HG03066 (cell line): ENCODE measurements at regions not wholly inside any gene's neighbourhood (a gene's known extent, or its start where the extent isn't known, plus 50 kb on each side); places are given as distances from the start of the nearest gene placed in this dataset.

ENCODE experiments used
- ATAC-seq: cut with Tn5 transposase; IDR thresholded peaks from one replicate; pipeline ENCODE4 v1.9.1; 2021; ENCODE audit warnings: low read depth; ENCODE audit not compliant: unreplicated experiment

DNA sequence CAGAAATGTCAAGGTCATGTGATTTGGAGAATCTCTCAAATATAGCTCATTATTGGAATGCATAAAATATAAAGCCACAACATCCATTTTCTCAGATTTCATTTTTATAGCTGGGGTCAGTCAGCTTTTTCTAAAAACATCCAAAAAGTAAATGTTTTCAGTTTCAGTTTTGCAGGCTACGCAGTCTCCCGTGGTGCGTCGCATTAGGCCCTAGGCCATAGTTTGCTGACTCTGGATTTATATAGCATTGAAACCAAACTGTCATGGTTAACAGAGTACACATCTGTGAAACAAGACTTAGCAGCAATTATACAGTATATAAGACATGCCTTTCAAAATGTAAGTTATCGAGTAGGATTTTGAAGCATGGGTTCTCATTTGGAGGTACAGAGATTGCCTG is 140.0 kb downstream of the IRS2 start:
- ATAC-seq = no peak

DNA sequence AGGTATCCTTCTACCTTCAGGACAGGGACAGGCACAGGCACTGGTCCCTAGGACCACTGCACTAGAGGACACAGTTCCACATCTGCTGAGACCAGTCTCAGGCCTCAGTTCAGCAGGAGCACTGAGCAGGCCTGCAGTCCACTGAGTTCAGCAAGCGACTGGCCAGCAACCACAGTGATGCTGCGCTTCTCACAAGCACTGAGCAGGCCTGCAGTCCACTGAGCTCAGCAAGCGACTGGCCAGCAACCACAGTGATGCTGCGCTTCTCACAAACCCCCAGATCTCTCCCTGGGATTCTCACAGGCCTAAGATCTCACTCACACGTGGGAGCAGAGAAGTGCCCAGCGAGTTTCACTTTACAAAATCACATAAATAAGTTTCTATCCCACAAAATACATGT is 140.6 kb downstream of the IRS2 start:
- ATAC-seq = no peak

DNA sequence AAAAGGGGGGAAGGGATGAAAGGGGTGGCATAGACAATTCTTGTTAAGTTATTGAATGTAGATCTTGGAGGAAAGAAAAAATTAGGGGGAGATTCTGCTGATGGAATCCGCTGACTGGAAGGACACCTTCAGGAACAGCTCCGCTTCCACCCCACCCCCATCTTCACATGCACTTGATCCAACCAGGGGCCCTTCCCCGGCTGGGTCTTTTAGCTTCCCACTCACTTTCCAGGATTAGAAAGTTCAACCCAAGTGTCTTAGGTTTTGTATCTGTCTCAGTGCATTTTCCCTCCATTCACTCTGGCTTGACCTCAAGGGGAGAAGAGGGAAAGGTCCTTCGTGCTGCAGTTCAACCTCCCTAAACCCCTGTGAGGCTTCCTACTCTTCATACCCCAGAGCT is 141.4 kb downstream of the IRS2 start:
- no peak for ATAC-seq

DNA sequence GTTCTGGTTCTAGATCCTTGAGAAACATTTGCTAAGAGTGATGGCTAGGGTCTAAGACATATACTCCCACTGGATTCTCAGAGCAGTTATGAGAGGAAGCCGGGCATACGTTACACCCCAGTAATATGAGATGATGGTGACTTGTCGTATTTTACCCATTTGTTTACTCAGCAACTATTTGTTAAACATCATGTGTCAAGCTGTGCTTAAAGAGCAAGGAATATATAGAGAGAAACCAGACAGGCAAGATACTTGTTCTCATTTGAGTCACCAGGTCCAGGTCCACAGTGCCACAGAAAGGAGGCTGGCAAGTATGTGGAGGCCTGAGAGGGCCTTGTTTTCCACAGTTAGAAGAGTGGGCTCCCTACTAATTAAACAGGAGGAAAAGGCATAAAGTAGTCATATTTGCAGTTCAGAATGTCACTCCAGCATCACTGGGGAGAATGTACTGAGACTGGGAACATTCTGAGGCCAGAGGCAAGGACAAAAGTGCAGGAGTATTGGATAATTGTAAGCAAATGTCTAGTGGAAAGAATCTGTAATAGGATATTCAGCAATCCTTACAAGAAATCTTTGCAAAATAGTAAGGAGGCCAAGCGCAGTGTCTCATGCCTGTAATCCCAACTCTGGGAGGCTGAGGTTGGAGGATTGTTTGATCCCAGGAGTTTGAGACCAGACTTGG is 142.2 kb downstream of the IRS2 start:
- ATAC-seq = no peak

DNA sequence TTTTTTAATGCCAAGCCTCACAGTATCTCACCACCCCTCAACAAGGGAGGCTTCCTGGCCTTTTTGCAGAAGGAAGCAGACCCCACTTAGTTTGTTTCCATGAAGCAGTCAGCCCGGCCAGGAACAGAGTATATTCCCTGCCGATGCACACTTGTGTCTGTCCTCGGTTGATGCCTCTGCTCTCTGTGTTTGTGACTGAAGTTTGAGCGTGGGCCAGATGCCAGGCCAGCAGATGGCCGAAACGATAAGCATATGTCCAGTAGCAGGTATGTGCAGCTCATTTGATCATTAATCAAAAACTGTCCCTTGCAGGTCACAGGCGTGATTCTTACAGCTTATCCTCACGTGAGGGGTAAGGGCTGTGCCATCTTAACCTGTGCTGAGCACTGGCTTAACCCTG is 144.0 kb downstream of the IRS2 start:
- ATAC-seq = no peak

DNA sequence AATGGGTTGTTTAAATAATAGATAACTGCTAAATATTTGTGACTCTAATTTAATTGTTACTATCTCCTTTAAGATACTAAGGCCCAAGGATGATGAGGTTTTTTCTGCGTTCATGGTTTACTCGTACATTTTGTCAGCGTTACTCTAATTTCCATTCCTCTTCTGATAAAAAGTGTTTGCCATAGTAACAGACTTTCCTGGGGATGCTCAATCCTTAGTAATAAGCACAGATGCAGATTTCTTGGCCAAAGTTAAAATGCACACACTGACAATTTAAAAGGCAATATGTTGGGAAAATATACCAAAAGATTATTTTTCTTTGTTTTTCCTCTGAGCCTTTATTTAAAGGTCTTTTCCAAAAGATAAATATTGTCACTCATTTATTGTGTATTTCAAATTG is 149.6 kb downstream of the IRS2 start:
- ATAC-seq = no peak

DNA sequence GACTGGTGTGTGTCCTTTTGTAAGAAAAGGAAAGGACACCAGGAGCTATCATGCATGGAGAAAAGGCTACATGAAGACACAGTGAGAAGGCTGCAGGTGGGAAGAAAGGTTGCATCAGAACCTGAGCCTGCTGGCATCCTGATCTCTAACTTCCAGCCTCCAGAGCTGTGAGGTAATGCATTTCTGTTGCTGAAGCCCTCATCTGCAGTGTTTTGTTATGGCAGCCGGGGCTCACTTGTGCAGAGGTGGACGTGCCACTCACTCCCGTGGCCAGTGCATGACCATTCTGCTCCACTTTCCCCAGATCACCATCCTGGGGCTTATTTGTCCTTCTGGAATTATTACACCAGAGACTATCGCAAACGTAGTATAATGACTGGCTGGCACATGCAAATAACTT is 155.3 kb downstream of the IRS2 start:
- no peak for ATAC-seq

DNA sequence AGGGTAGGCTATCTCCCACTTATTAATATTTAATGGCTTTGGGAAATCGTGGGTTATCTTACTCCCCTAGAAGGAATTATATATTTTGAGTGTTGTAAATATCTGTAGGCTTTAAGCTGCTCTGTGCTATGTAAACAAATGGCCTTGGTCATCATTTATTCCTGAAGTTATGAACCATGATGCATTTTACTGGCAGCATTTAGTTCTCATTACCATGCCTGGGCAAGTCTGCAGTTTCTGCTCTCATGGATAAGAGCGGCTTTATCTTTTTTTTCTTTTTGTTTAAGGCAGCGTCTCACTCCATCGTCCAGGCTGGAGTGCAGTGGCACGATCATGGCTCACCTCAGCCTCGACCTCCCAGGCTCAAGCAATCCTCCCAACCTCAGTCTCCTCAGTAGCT is 156.1 kb downstream of the IRS2 start:
- ATAC-seq = no peak

DNA sequence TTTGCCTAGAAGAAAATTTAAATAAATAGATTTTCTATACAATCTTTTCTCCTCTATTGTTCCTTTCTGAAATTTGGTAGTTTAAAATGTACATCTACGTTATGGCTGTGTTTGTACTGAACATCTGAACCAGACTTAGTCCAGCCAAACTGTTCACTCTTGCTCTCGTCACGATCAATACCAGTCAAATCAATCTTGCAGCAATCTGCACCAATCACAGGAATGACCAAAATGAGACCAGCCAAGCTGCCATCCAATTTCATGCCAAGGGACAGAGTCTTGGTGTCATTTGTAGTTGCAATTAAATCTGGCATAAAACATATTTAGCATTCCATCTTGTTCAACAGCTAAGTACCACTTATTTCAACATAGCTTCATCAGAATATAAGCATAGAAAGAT is 156.6 kb downstream of the IRS2 start:
- ATAC-seq = no peak

DNA sequence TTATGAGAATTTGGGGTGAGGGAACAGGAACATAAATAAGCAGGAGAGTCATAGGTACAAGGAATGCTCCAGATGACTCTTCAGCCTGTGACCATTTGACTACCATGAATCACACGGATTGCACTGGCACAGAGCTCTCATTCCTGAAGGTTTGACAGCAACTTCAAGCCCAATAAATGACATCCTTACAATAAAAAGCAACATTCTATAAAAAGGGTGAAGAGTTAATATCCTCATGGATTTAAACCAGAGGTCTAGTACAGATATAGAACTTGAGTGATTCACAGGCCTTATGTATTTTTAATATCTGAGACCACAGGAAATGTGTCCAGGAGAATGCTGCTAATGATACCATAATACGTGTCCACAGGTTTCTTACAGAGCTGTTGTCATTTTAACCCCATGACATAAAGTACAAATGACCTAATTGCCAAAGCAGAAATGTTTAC is 158.1 kb downstream of the IRS2 start:
- ATAC-seq = no peak

DNA sequence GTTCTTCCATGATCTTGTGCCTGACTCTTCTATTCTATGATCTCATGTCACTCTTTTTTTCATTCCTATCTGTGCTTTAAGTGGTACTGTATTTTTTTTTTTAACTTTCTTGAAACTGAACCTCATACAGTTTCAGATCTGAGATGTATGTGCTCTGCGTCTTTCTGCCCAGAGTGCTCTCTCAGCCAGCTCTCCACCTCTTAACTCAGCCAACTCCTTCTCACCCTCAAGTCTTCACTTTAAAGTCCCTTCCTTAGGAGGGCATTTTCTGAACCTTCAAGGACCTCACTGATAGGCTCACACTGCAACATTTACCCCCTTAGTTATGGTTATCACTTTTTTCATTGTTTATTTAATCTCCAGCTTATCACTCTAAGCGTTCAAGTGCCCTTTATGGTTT is 158.7 kb downstream of the IRS2 start:
- no peak for ATAC-seq

DNA sequence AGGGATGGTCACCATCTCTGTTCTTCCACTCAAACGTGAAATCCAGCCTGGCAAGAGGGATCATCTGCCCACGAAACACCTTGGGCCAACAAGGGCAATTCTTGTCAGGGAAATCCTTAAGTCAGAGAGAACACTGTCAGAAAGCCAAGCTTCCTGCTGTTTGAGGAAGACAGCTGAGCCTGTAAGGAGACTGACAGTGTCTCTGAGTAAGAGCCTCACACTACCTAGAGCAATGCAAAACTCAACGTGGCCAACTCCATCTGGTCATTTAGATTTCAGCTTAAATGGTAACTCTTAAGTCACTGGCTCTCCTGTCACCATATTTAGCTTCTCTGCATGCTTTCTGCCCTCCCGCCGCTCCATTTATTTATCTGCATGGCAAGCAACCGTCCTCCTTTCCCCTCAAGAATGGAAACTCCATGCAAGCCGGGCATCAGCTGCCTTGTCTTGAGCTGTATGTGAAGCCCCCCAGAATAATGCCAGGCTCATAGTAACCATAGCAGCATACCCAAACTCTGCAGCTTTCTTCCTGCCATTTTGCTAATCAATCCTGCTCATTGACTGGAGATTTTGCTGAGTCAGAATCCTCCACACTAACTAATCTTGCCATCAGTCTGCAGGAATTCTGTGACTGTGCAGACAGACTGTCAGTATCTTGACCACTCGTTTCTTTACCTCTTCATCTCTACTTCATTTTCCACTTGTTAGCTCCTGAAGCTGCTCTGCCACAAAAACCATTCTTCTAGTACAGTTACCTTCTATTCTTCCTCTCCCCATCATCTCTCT is 159.8 kb downstream of the IRS2 start:
- no peak for ATAC-seq

DNA sequence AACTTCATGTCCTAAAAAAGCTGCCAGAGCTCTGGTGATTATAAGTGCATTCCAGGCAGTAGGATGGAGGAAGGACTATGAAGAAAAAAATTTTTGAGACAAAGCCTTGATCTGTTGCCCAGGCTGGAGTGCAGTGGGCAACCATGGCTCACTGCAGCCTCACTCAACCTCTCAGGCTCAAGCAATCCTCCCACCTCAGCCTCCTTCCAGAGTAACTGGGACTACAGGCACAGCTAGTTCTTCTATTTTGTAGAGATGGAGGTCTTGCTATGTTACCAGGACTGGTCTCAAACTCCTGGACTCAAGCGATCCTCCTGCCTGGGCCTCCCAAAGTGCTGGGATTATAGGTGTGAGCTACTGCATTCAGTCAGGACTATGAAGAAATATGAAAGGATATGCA is 161.2 kb downstream of the IRS2 start:
- no peak for ATAC-seq

DNA sequence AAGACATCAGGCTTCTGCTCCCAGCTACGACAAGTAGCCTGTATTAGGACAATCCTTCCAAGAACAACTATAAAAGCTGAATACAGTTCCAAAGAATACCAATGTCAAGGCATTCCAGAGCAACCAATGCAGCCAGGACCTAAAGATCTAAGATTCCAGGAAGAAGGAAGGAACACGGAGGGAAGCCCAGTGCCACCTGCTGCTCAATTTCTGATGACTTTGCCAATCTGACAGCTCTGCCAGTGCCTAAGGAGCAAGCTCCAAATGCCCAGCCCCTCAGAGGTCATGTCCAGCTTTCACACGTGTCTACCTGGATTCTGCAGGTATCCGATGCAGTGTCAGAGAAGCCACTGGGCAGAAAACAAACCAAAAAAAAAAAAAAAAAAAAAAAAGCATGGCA is 164.4 kb downstream of the IRS2 start:
- ATAC-seq = no peak

DNA sequence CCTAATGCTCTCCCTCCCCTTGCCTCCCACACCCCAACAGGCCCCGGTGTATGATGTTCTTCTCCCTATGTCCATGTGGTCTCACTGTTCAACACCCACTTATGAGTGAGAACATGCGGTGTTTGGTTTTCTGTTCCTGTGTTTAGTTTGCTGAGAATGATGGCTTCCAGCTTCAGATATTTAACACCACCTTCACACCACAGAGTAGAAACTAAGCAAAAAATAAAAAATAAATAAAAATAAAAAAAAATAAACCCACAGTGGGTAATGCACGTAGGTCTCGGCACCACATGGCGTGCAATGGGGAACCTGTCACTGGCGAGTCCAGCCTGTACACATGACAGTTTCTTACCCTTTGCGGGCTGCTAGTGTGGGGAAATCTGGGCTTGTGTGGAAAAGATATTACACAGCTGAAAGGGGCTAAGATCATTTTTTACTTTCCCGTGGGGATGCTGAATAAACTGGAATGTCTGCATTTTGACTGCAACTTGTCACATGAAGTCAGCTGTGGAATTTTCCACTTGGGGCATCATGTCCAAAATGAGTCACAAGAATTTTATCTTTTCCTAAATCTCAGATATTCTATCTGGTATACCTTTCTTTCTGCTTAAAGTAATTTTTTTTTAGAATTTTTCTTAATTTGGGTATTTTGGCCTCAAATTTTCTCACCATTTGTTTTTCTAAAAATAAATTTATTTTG is 170.5 kb downstream of the IRS2 start:
- no peak for ATAC-seq

DNA sequence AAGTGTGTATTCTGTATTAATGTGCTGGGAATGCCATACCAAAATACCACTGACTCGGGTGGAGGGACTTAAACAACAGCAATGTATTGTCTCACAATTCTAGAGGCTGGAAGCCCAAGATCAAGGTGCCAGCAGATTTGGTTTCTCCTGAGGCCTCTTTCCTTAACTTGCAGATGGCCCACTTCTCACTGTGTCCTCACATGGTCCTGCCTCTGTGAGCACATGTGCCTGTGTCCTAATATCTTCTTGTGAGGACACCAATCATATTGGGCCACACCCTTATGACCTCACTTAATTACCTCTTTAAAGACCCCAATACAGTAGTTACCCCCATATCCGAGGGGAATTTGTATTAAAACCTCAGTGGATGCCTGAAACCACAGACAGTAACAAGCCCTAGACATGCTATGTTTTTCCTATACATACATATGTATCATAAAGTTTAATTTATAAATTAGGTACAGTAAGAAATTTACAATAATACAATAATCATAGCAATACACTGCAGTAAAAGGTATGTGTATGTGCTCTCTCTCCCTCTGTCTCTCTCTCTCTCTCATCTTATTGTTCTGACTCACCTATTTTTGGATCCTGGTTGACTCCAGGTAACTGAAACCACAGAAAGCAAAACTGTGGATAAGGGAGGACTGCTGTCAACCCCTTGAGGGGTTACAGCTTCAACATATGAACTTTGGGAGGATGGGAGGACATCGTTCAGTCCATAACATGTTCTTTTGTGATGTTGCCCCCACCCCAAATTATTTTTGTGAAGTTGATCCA is 174.3 kb downstream of the IRS2 start:
- no peak for ATAC-seq

DNA sequence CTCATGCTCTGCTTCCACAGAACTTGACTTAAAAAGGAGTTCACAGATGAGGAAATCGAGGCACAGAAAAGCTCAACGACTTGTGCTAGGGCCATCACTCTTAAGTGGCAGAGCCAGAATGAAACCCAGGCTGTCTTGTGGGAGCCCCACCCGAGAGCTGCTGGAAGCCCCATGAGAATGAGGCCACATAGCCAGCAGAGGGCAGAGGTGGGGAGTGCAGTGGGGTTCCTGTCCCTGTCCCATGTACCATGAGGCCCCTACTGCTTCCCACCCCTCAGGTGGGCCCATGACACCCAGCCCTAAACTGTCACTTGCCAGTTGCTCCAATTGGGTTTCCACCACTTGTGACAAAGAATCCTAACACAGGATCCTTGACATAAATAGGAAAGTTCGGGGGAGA is 175.9 kb downstream of the IRS2 start:
- ATAC-seq = no peak

DNA sequence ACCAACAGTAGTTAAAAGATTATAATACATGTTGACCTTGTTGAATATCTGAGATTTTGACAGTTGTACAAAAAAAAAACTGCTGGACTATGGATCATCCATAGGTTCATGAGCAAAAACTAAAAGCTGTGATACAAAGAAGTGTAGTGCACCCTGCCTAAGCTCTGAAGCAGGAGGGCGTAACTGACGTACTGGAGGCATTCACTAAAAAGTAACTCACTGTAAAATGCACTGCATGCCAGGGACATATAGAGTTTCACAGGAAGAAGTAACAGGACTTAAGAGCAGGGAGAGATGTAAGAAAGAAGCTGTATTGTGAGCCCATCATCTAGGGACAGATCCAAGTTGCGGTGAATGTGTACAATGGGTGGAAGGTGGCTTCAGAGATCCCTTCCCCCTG is 177.9 kb downstream of the IRS2 start:
- no peak for ATAC-seq

DNA sequence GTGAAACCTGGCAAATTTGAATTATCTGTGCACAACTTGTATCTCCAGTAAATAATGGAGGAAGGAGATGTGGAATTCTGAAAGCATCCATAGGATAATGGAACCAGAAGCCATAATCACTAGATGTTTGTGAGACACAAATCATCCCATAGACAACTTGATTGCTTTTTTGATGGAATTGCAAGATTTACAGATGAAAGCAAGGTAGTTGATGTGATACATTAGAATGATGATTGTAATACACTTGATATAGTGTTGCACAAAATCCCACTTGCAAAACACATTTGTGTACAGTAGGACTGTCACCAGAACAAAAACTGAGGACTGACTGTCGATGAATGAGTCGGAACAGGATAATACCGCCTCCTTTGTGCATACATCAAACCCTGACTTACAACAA is 178.3 kb downstream of the IRS2 start:
- ATAC-seq = no peak

DNA sequence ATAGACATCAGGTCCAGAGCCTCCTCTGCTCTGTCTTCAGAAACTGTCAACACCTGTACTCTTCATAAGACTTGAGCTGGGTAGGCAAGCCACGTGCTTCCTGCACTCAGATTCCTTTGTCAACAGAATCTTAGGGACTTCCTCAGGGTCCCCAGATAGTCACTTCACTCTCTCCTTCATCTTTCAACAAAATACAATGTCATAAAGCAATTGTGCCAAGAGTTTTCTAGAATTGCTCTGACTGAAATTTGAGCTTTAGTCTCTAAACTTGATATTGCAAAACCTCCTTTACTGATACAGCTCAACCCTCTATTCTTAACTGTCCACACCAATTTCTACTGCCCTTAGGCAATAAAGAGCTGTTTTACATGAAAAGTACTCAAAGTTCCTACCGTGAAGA is 179.9 kb downstream of the IRS2 start:
- no peak for ATAC-seq

DNA sequence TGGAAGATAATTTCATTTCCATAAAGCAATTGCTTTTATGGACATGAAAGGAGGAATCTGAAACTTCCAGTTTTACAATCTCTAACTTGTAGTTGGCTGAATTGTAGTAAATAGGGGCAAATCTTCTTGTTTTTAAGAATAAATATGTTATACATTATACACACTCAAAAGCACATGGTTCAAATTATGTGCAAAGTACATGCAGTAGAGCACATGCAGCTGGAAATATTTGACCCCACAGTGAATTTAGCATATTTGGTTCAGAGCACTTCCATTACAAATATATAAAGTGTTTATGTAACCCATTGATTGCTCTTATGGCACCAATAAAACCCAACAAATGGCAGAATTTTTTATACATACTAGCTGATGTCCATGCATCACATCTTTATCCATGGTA is 180.5 kb downstream of the IRS2 start:
- no peak for ATAC-seq
